ENCODE measurements at regions not wholly inside any gene's neighbourhood (a gene's known extent, or its start where the extent isn't known, plus 50 kb on each side); places are given as distances from the start of the nearest gene placed in this dataset.

- no peak overlapping the region for H2BK15ac ChIP-seq (ENCODE audit: low read depth, poor library complexity, severe bottlenecking)
- no peak overlapping the region for H3K27ac ChIP-seq (ENCODE audit: low read length, poor library complexity, severe bottlenecking)
- H3K23ac ChIP-seq (ENCODE audit: low read length in 2 of 2) = no peak overlapping the region
- no peak overlapping the region for H4K8ac ChIP-seq (ENCODE audit: low read length)
- no peak overlapping the region for H2AFZ ChIP-seq (ENCODE audit: low read depth, low read length)
- no peak overlapping the region for H3K4me3 ChIP-seq (ENCODE audit: insufficient read depth in 1 of 2, low read depth in 1 of 2, low read length in 2 of 2)
- 89% methylated on average over 1 of the region's 2 CpGs for WGBS
- no peaks in the 10 kb centered on the region for H3K36me3 ChIP-seq (ENCODE audit: control insufficient read depth in 1 of 2, insufficient read depth in 2 of 2, low read depth in 1 of 2, low read length in 2 of 2)
- H2AK5ac ChIP-seq (ENCODE audit: low read length, severe bottlenecking) = no peak overlapping the region
- H3K14ac ChIP-seq (ENCODE audit: low read length in 2 of 2) = no peak overlapping the region
- H3K9me3 ChIP-seq (ENCODE audit: control insufficient read depth, low read length) = no peaks in the 10 kb centered on the region
- no peak overlapping the region for H2BK120ac ChIP-seq (ENCODE audit: low read depth, low read length)
- no peak for DNase-seq
- no peak overlapping the region for H3K9ac ChIP-seq (ENCODE audit: low read length)
- H3K4me1 ChIP-seq (ENCODE audit: control insufficient read depth, insufficient read depth, low read depth, low read length) = no peaks in the 10 kb centered on the region
- no peaks in the 10 kb centered on the region for H3K27me3 ChIP-seq (ENCODE audit: control insufficient read depth in 1 of 2, insufficient read depth in 1 of 2, low read length in 2 of 2)
- no peak overlapping the region for H3K4me2 ChIP-seq (ENCODE audit: low read length, poor library complexity, severe bottlenecking)
- no peak overlapping the region for H2BK5ac ChIP-seq (ENCODE audit: low read depth, low read length, poor library complexity, severe bottlenecking)
- no peak overlapping the region for H3K4ac ChIP-seq (ENCODE audit: low read depth in 1 of 2, low read length in 2 of 2)
- no peak overlapping the region for H2BK12ac ChIP-seq (ENCODE audit: low read length in 2 of 2)
- no peak overlapping the region for H4K91ac ChIP-seq (ENCODE audit: low read length)
- H3K79me1 ChIP-seq (replicated peaks; ENCODE audit: low read length, poor library complexity, severe bottlenecking) = no peaks in the 10 kb centered on the region
- no peak overlapping the region for H3K18ac ChIP-seq (ENCODE audit: low read depth in 1 of 2, low read length in 2 of 2)
These were observed 222.4 kb downstream of the HHIPL2 start for GRCh38 chr1:222325506-222325905.

- Histone ChIP-seq H2BK120ac (ENCODE audit: low read depth, low read length) (no peak overlapping the region), H3K79me1 (replicated peaks; ENCODE audit: low read length, poor library complexity, severe bottlenecking) (no peaks in the 10 kb centered on the region), H2BK15ac (ENCODE audit: low read depth, poor library complexity, severe bottlenecking) (no peak overlapping the region), H2BK5ac (ENCODE audit: low read depth, low read length, poor library complexity, severe bottlenecking) (no peak overlapping the region), H2AK5ac (ENCODE audit: low read length, severe bottlenecking) (no peak overlapping the region), H3K4ac (ENCODE audit: low read depth in 1 of 2, low read length in 2 of 2) (no peak overlapping the region), H3K4me2 (ENCODE audit: low read length, poor library complexity, severe bottlenecking) (no peak overlapping the region), H3K14ac (ENCODE audit: low read length in 2 of 2) (no peak overlapping the region), H3K27ac (ENCODE audit: low read length, poor library complexity, severe bottlenecking) (no peak overlapping the region), H3K9ac (ENCODE audit: low read length) (no peak overlapping the region), H3K36me3 (ENCODE audit: control insufficient read depth in 1 of 2, insufficient read depth in 2 of 2, low read depth in 1 of 2, low read length in 2 of 2) (no peaks in the 10 kb centered on the region), H3K18ac (ENCODE audit: low read depth in 1 of 2, low read length in 2 of 2) (no peak overlapping the region), H4K91ac (ENCODE audit: low read length) (no peak overlapping the region), H3K23ac (ENCODE audit: low read length in 2 of 2) (no peak overlapping the region), H4K8ac (ENCODE audit: low read length) (no peak overlapping the region), H3K27me3 (ENCODE audit: control insufficient read depth in 1 of 2, insufficient read depth in 1 of 2, low read length in 2 of 2) (no peaks in the 10 kb centered on the region), H2AFZ (ENCODE audit: low read depth, low read length) (no peak overlapping the region), H3K4me1 (ENCODE audit: control insufficient read depth, insufficient read depth, low read depth, low read length) (no peaks in the 10 kb centered on the region), H3K4me3 (ENCODE audit: insufficient read depth in 1 of 2, low read depth in 1 of 2, low read length in 2 of 2) (no peak overlapping the region), H2BK12ac (ENCODE audit: low read length in 2 of 2) (no peak overlapping the region), H3K9me3 (ENCODE audit: control insufficient read depth, low read length) (no peaks in the 10 kb centered on the region)
- DNase-seq = no peak
- 92% methylated on average over 1 of the region's 2 CpGs for WGBS
These were observed 233.1 kb downstream of the HHIPL2 start for GRCh38 chr1:222314839-222315238.

GRCh38 chr1:222310836-222311235 lies 237.1 kb downstream of the HHIPL2 start:
- H4K91ac ChIP-seq (ENCODE audit: low read length) = no peak overlapping the region
- H3K9me3 ChIP-seq (ENCODE audit: control insufficient read depth, low read length) = no peaks in the 10 kb centered on the region
- no peak overlapping the region for H3K18ac ChIP-seq (ENCODE audit: low read depth in 1 of 2, low read length in 2 of 2)
- peak; percentile 25 for DNase-seq
- no peak overlapping the region for H3K14ac ChIP-seq (ENCODE audit: low read length in 2 of 2)
- H3K27me3 ChIP-seq (ENCODE audit: control insufficient read depth in 1 of 2, insufficient read depth in 1 of 2, low read length in 2 of 2) = peaks cover 0 to 6% of the 10 kb centered on the region in 2 experiments
- H3K27ac ChIP-seq (ENCODE audit: low read length, poor library complexity, severe bottlenecking) = no peak overlapping the region
- no peak overlapping the region for H3K4ac ChIP-seq (ENCODE audit: low read depth in 1 of 2, low read length in 2 of 2)
- H2AFZ ChIP-seq (ENCODE audit: low read depth, low read length) = no peak overlapping the region
- 90% methylated on average over 5 of the region's 5 CpGs for WGBS
- H2AK5ac ChIP-seq (ENCODE audit: low read length, severe bottlenecking) = no peak overlapping the region
- no peaks in the 10 kb centered on the region for H3K36me3 ChIP-seq (ENCODE audit: control insufficient read depth in 1 of 2, insufficient read depth in 2 of 2, low read depth in 1 of 2, low read length in 2 of 2)
- H3K79me1 ChIP-seq (replicated peaks; ENCODE audit: low read length, poor library complexity, severe bottlenecking) = no peaks in the 10 kb centered on the region
- no peak overlapping the region for H4K8ac ChIP-seq (ENCODE audit: low read length)
- H2BK15ac ChIP-seq (ENCODE audit: low read depth, poor library complexity, severe bottlenecking) = no peak overlapping the region
- no peak overlapping the region for H2BK120ac ChIP-seq (ENCODE audit: low read depth, low read length)
- H2BK5ac ChIP-seq (ENCODE audit: low read depth, low read length, poor library complexity, severe bottlenecking) = no peak overlapping the region
- no peak overlapping the region for H3K9ac ChIP-seq (ENCODE audit: low read length)
- no peak overlapping the region for H3K23ac ChIP-seq (ENCODE audit: low read length in 2 of 2)
- no peak overlapping the region for H2BK12ac ChIP-seq (ENCODE audit: low read length in 2 of 2)
- H3K4me2 ChIP-seq (ENCODE audit: low read length, poor library complexity, severe bottlenecking) = no peak overlapping the region
- H3K4me3 ChIP-seq (ENCODE audit: insufficient read depth in 1 of 2, low read depth in 1 of 2, low read length in 2 of 2) = no peak overlapping the region
- no peaks in the 10 kb centered on the region for H3K4me1 ChIP-seq (ENCODE audit: control insufficient read depth, insufficient read depth, low read depth, low read length)

GRCh38 chr1:222307621-222308020 lies 240.3 kb downstream of the HHIPL2 start:
- DNase-seq = no peak
- H2BK12ac ChIP-seq (ENCODE audit: low read length in 2 of 2) = no peak overlapping the region
- no peak overlapping the region for H3K4me2 ChIP-seq (ENCODE audit: low read length, poor library complexity, severe bottlenecking)
- no peak overlapping the region for H4K91ac ChIP-seq (ENCODE audit: low read length)
- peaks cover 0 to 12% of the 10 kb centered on the region in 2 experiments for H3K27me3 ChIP-seq (ENCODE audit: control insufficient read depth in 1 of 2, insufficient read depth in 1 of 2, low read length in 2 of 2)
- H2BK5ac ChIP-seq (ENCODE audit: low read depth, low read length, poor library complexity, severe bottlenecking) = no peak overlapping the region
- no peak overlapping the region for H2AFZ ChIP-seq (ENCODE audit: low read depth, low read length)
- no peak overlapping the region for H2AK5ac ChIP-seq (ENCODE audit: low read length, severe bottlenecking)
- H3K4me3 ChIP-seq (ENCODE audit: insufficient read depth in 1 of 2, low read depth in 1 of 2, low read length in 2 of 2) = no peak overlapping the region
- no peak overlapping the region for H3K4ac ChIP-seq (ENCODE audit: low read depth in 1 of 2, low read length in 2 of 2)
- H3K4me1 ChIP-seq (ENCODE audit: control insufficient read depth, insufficient read depth, low read depth, low read length) = no peaks in the 10 kb centered on the region
- H3K23ac ChIP-seq (ENCODE audit: low read length in 2 of 2) = no peak overlapping the region
- H2BK120ac ChIP-seq (ENCODE audit: low read depth, low read length) = no peak overlapping the region
- H3K14ac ChIP-seq (ENCODE audit: low read length in 2 of 2) = no peak overlapping the region
- no peak overlapping the region for H2BK15ac ChIP-seq (ENCODE audit: low read depth, poor library complexity, severe bottlenecking)
- H3K9me3 ChIP-seq (ENCODE audit: control insufficient read depth, low read length) = no peaks in the 10 kb centered on the region
- no peak overlapping the region for H3K27ac ChIP-seq (ENCODE audit: low read length, poor library complexity, severe bottlenecking)
- H3K18ac ChIP-seq (ENCODE audit: low read depth in 1 of 2, low read length in 2 of 2) = no peak overlapping the region
- H3K36me3 ChIP-seq (ENCODE audit: control insufficient read depth in 1 of 2, insufficient read depth in 2 of 2, low read depth in 1 of 2, low read length in 2 of 2) = no peaks in the 10 kb centered on the region
- no peak overlapping the region for H3K9ac ChIP-seq (ENCODE audit: low read length)
- H4K8ac ChIP-seq (ENCODE audit: low read length) = no peak overlapping the region
- 55% methylated on average over 2 of the region's 2 CpGs for WGBS
- H3K79me1 ChIP-seq (replicated peaks; ENCODE audit: low read length, poor library complexity, severe bottlenecking) = no peaks in the 10 kb centered on the region

All from mesenchymal stem cell (in vitro differentiated cells and primary cell).